Neural cell (in vitro differentiated cells): ENCODE measurements at regions not wholly inside any gene's neighbourhood (a gene's known extent, or its start where the extent isn't known, plus 50 kb on each side); places are given as distances from the start of the nearest gene placed in this dataset.

Experiments
- H2AFZ ChIP-seq: fragments of 200-600, 300-800 bp; sonication (generic), shearing (Covaris generic); 2 replicates; pipeline ENCODE4 v1.6.0; 2014; ENCODE audit warnings: low read depth, mild to moderate bottlenecking, antibody characterized with exemption, low read length, moderate library complexity
- H3F3A ChIP-seq: fragments of 200-600 bp; shearing (Covaris generic); 2 replicates; pipeline ENCODE4 v1.6.1; 2016; ENCODE audit warnings: mild to moderate bottlenecking, moderate library complexity, mixed read lengths, antibody characterized with exemption, low read length; ENCODE audit not compliant: insufficient read depth, poor library complexity, severe bottlenecking
- H3K27ac ChIP-seq: fragments of 200-600, 300-800 bp; sonication (generic), shearing (Covaris generic); 2 replicates; pipeline ENCODE4 v1.5.1; 2014; ENCODE audit warnings: mild to moderate bottlenecking, low read length, moderate library complexity
- H3K27me3 ChIP-seq: fragments of 300-800, 200-600 bp; sonication (generic), shearing (Covaris generic); 2 replicates; pipeline ENCODE4 v1.6.0; 2014; ENCODE audit warnings: mild to moderate bottlenecking, low read depth, low read length, moderate library complexity; ENCODE audit not compliant: insufficient read depth
- H3K36me3 ChIP-seq: fragments of 300-800, 200-600 bp; sonication (generic), shearing (Covaris generic); 2 replicates; pipeline ENCODE4 v1.5.1; 2014; ENCODE audit warnings: mild to moderate bottlenecking, antibody characterized with exemption, low read length, moderate library complexity; ENCODE audit not compliant: insufficient read depth
- H3K4me2 ChIP-seq: fragments of 300-800, 200-600 bp; sonication (generic), shearing (Covaris generic); 2 replicates; pipeline ENCODE4 v1.6.0; 2014; ENCODE audit warnings: mild to moderate bottlenecking, low read length
- H3K4me3 ChIP-seq: fragments of 300-800, 200-600 bp; sonication (generic), shearing (Covaris generic); 2 replicates; pipeline ENCODE4 v1.5.1; 2014; ENCODE audit warnings: mild to moderate bottlenecking, low read length, moderate library complexity
- H3K79me2 ChIP-seq: fragments of 200-600 bp; shearing (Covaris generic); replicated peaks from 2 replicates; pipeline ENCODE4 v1.6.0; 2014; ENCODE audit warnings: mild to moderate bottlenecking, low read length, moderate library complexity; ENCODE audit not compliant: insufficient read depth
- H3K9ac ChIP-seq: fragments of 300-800, 200-600 bp; sonication (generic), shearing (Covaris generic); 2 replicates; pipeline ENCODE4 v1.6.1; 2016; ENCODE audit warnings: mild to moderate bottlenecking, low read length, mixed read lengths
- H3K9me2 ChIP-seq: fragments of 200-600 bp; shearing (Covaris generic); 2 replicates; pipeline ENCODE4 v1.6.1; 2016; ENCODE audit warnings: mild to moderate bottlenecking, low read length, mixed read lengths; ENCODE audit not compliant: insufficient read depth
- H3K9me3 ChIP-seq: fragments of 200-600, 300-800 bp; sonication (generic), shearing (Covaris generic); 2 replicates; pipeline ENCODE4 v1.6.1; 2016; ENCODE audit warnings: mild to moderate bottlenecking, mixed run types, low read length, moderate library complexity, mixed read lengths
- H4K20me1 ChIP-seq: fragments of 200-600 bp; shearing (Covaris generic); 2 replicates; pipeline ENCODE4 v1.6.1; 2016; ENCODE audit warnings: mild to moderate bottlenecking, mixed run types; ENCODE audit not compliant: insufficient read depth
- CTCF ChIP-seq: fragments of 450-650 bp; IDR thresholded peaks from 2 replicates; pipeline ENCODE4 v1.5.1; 2014; ENCODE audit warnings: antibody characterized with exemption, mild to moderate bottlenecking, moderate library complexity; ENCODE audit not compliant: poor library complexity, severe bottlenecking
- EP300 ChIP-seq: fragments of 450-650 bp; conservative IDR thresholded peaks from 2 replicates; pipeline ENCODE4 v1.6.1; 2014; ENCODE audit warnings: antibody characterized with exemption, mild to moderate bottlenecking, moderate library complexity; ENCODE audit not compliant: poor library complexity, severe bottlenecking
- EZH2 ChIP-seq: fragments of 200-600, 300-800 bp; shearing (Covaris generic), sonication (generic); IDR thresholded peaks from 2 replicates; pipeline ENCODE4 v1.6.1; 2014; ENCODE audit warnings: antibody characterized with exemption, low read length, borderline replicate concordance, mild to moderate bottlenecking; ENCODE audit not compliant: insufficient read depth, poor library complexity, severe bottlenecking
- MXI1 ChIP-seq: fragments of 450-650 bp; conservative IDR thresholded peaks from 2 replicates; pipeline ENCODE4 v1.6.1; 2014; ENCODE audit warnings: antibody characterized with exemption, mild to moderate bottlenecking; ENCODE audit not compliant: poor library complexity, severe bottlenecking
- POLR2AphosphoS5 ChIP-seq: IDR thresholded peaks from 2 replicates; pipeline ENCODE4 v1.6.1; 2012
- RAD21 ChIP-seq: fragments of 450-650 bp; conservative IDR thresholded peaks from 2 replicates; pipeline ENCODE4 v1.6.1; 2014; ENCODE audit warnings: antibody characterized with exemption, mild to moderate bottlenecking, moderate library complexity
- REST ChIP-seq: IDR thresholded peaks from 2 replicates; pipeline ENCODE4 v1.6.1; 2012; ENCODE audit warnings: borderline replicate concordance
- SMC3 ChIP-seq: fragments of 450-650 bp; conservative IDR thresholded peaks from 2 replicates; pipeline ENCODE4 v1.6.1; 2014; ENCODE audit warnings: antibody characterized with exemption, mild to moderate bottlenecking, moderate library complexity; ENCODE audit not compliant: poor library complexity
- TAF1 ChIP-seq: IDR thresholded peaks from 2 replicates; pipeline ENCODE4 v1.6.1; 2012; ENCODE audit warnings: low read depth

- TF ChIP-seq TAF1, result no peak
- peak; percentile 41 for TF ChIP-seq POLR2AphosphoS5
- no peak for TF ChIP-seq SMC3
- TF ChIP-seq REST, result no peak
- Histone ChIP-seq H3K79me2 (no peaks in the 10 kb centered on the region), H4K20me1 (no peaks in the 10 kb centered on the region), H3K9ac (no peak overlapping the region), H2AFZ (no peak overlapping the region), H3K27ac (no peak overlapping the region), H3K4me3 (no peak overlapping the region), H3K36me3 (no peaks in the 10 kb centered on the region), H3K27me3 (no peaks in the 10 kb centered on the region), H3K9me3 (no peaks in the 10 kb centered on the region), H3K9me2 (no peaks in the 10 kb centered on the region), H3K4me2 (no peak overlapping the region), H3F3A (no peaks in the 10 kb centered on the region)
These were observed 286.8 kb downstream of the ARL6IP6 start for GRCh38 chr2:153005071-153005730.

GRCh38 chr2:153004627-153005026 is 286.2 kb downstream of the ARL6IP6 start:
- H4K20me1 ChIP-seq, result no peaks in the 10 kb centered on the region
- no peak overlapping the region for H3K27ac ChIP-seq
- TF ChIP-seq MXI1 (no peak), RAD21 (no peak), REST (no peak), POLR2AphosphoS5 (no peak), SMC3 (no peak), TAF1 (no peak), CTCF (no peak), EZH2 (no peak), EP300 (no peak)

More at GRCh38 chr2:153004627-153005026, 286.2 kb downstream of the ARL6IP6 start:
- H3K4me2 ChIP-seq, result no peak overlapping the region
- H3K36me3 ChIP-seq, result no peaks in the 10 kb centered on the region
- H2AFZ ChIP-seq, result no peak overlapping the region
- H3K79me2 ChIP-seq, result no peaks in the 10 kb centered on the region
- H3K9ac ChIP-seq, result no peak overlapping the region
- no peaks in the 10 kb centered on the region for H3K9me3 ChIP-seq
- no peak overlapping the region for H3K4me3 ChIP-seq
- no peaks in the 10 kb centered on the region for H3K27me3 ChIP-seq
- no peaks in the 10 kb centered on the region for H3F3A ChIP-seq
- no peaks in the 10 kb centered on the region for H3K9me2 ChIP-seq
